DMS 273 (cell line): ENCODE measurements at regions not wholly inside any gene's neighbourhood (a gene's known extent, or its start where the extent isn't known, plus 50 kb on each side); places are given as distances from the start of the nearest gene placed in this dataset.
"Not testable (repeated sequence)": the region's sequence is repeated elsewhere in the genome, so short reads cannot be mapped to it uniquely, and the experiment has no call there.

ENCODE experiments used
- DNase-seq: peaks from one replicate; lab custom pipeline; 2025; ENCODE audit not compliant: unreplicated experiment; lab: John Stamatoyannopoulos, UW

- no peak for DNase-seq
Observed at GRCh38 chr17:64773386-64773835, 111.3 kb upstream of the SMURF2 start.

- DNase-seq, result no peak
Observed at GRCh38 chr17:64772845-64773299, 110.8 kb upstream of the SMURF2 start.

- DNase-seq, result no peak
Observed at GRCh38 chr17:64771980-64772844, 110.1 kb upstream of the SMURF2 start.

- no peak for DNase-seq
Observed at GRCh38 chr17:64769712-64770111, 107.6 kb upstream of the SMURF2 start.

- DNase-seq, result no peak
Observed at GRCh38 chr17:64767269-64767997, 105.3 kb upstream of the SMURF2 start.

GRCh38 chr17:64765191-64765889, 103.2 kb upstream of the SMURF2 start:
- no peak for DNase-seq

GRCh38 chr17:64750891-64751677, 89.0 kb upstream of the SMURF2 start:
- no peak for DNase-seq

GRCh38 chr17:64750478-64750877, 88.4 kb upstream of the SMURF2 start:
- no peak for DNase-seq

GRCh38 chr17:64749306-64749705, 87.2 kb upstream of the SMURF2 start:
- no peak for DNase-seq

- DNase-seq, result no peak
Observed at GRCh38 chr17:64747938-64748540, 85.9 kb upstream of the SMURF2 start.

GRCh38 chr17:64742326-64742725, 80.2 kb upstream of the SMURF2 start:
- no peak for DNase-seq

GRCh38 chr17:64741916-64742315, 79.8 kb upstream of the SMURF2 start:
- peak; percentile 18 for DNase-seq

- no peak for DNase-seq
Observed at GRCh38 chr17:64741038-64741641, 79.0 kb upstream of the SMURF2 start.

GRCh38 chr17:64739316-64740058, 77.4 kb upstream of the SMURF2 start:
- DNase-seq, result no peak

GRCh38 chr17:64736804-64737492, 74.8 kb upstream of the SMURF2 start:
- peak; percentile 58 for DNase-seq

GRCh38 chr17:64732336-64733006, 70.4 kb upstream of the SMURF2 start:
- DNase-seq, result no peak

- DNase-seq, result not testable (repeated sequence)
Observed at GRCh38 chr17:64730023-64730422, 67.9 kb upstream of the SMURF2 start.

GRCh38 chr17:64729201-64729600, 67.1 kb upstream of the SMURF2 start:
- DNase-seq, result no peak
